ENCODE measurements at regions not wholly inside any gene's neighbourhood (a gene's known extent, or its start where the extent isn't known, plus 50 kb on each side); places are given as distances from the start of the nearest gene placed in this dataset.
"Not testable (repeated sequence)": the region's sequence is repeated elsewhere in the genome, so short reads cannot be mapped to it uniquely, and the experiment has no call there.

DNA sequence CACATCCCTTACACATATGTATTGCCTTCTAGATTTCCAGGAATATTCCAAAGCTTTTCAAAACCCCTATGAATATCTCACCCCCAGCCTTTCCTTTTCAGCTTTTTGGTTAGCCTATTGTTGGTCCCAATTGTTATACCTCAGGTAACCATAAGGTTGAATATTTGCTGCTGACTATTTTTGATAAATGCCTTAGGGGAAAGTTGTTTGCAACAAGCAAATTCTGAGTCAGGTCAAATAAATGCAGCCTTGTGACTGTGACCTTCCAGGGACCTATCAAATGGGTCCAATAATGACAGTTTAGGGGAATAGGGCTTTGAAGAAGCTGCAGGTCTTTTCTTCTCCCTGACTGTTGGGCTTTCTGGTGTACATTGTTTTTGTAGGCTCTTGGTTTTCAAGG, 699.7 kb downstream of the NTRK3 start:
- H3K18ac ChIP-seq (ENCODE audit: low read length): no peak overlapping the region
- H3K4me1 ChIP-seq (ENCODE audit: control insufficient read depth in 2 of 2, insufficient read depth in 1 of 2, low read depth in 1 of 2, low read length in 2 of 2): no peaks in the 10 kb centered on the region
- no peak overlapping the region for H3K4me3 ChIP-seq (ENCODE audit: low read length in 2 of 2)
- H2BK120ac ChIP-seq (ENCODE audit: low read depth, low read length): no peak overlapping the region
- no peaks in the 10 kb centered on the region for H3K9me3 ChIP-seq (replicated peaks in 1 of 2; ENCODE audit: control insufficient read depth in 2 of 2, insufficient read depth in 1 of 2, low read depth in 1 of 2, low read length in 2 of 2)
- no peak for DNase-seq (ENCODE audit: low spot score)
- H3K9ac ChIP-seq (ENCODE audit: low read depth, low read length, poor library complexity): no peak overlapping the region
- H3K79me1 ChIP-seq (ENCODE audit: low read depth, low read length): no peaks in the 10 kb centered on the region
- no peak overlapping the region for H2BK5ac ChIP-seq (ENCODE audit: low read length)
- H3K27ac ChIP-seq (replicated peaks; ENCODE audit: low read length): no peak overlapping the region
- H3K14ac ChIP-seq (ENCODE audit: low read length): no peak overlapping the region
- H2BK15ac ChIP-seq (ENCODE audit: low read length): no peak overlapping the region
- no peak overlapping the region for H2BK12ac ChIP-seq (ENCODE audit: low read length)
- no peak overlapping the region for H2AFZ ChIP-seq (ENCODE audit: low read length)
- no peak overlapping the region for H4K91ac ChIP-seq (ENCODE audit: low read depth, low read length, poor library complexity)
- H3K27me3 ChIP-seq (ENCODE audit: control insufficient read depth in 3 of 3, insufficient read depth in 3 of 3, low read depth in 1 of 3, low read length in 3 of 3): no peaks in the 10 kb centered on the region
- H3K23ac ChIP-seq (ENCODE audit: low read depth, low read length, poor library complexity): no peak overlapping the region
- no peak overlapping the region for H2AK5ac ChIP-seq (ENCODE audit: low read depth, low read length)
- H3K36me3 ChIP-seq (replicated peaks in 1 of 2; ENCODE audit: control insufficient read depth in 2 of 2, insufficient read depth in 2 of 2, low read length in 2 of 2): no peaks in the 10 kb centered on the region
- no peak overlapping the region for H3K4ac ChIP-seq (ENCODE audit: low read length)
- H3K4me2 ChIP-seq (ENCODE audit: insufficient read depth, low read length, poor library complexity, severe bottlenecking): no peak overlapping the region
- no peak overlapping the region for H4K8ac ChIP-seq (ENCODE audit: low read depth, low read length)

- no peak overlapping the region for H2BK12ac ChIP-seq (ENCODE audit: low read length)
- no peak overlapping the region for H3K9ac ChIP-seq (ENCODE audit: low read depth, low read length, poor library complexity)
- no peak overlapping the region for H3K18ac ChIP-seq (ENCODE audit: low read length)
- H3K14ac ChIP-seq (ENCODE audit: low read length): no peak overlapping the region
- no peak overlapping the region for H2BK15ac ChIP-seq (ENCODE audit: low read length)
- no peak overlapping the region for H2BK5ac ChIP-seq (ENCODE audit: low read length)
- H2AFZ ChIP-seq (ENCODE audit: low read length): no peak overlapping the region
- H3K23ac ChIP-seq (ENCODE audit: low read depth, low read length, poor library complexity): no peak overlapping the region
- H2AK5ac ChIP-seq (ENCODE audit: low read depth, low read length): no peak overlapping the region
- no peak overlapping the region for H4K91ac ChIP-seq (ENCODE audit: low read depth, low read length, poor library complexity)
- H3K27me3 ChIP-seq (ENCODE audit: control insufficient read depth in 3 of 3, insufficient read depth in 3 of 3, low read depth in 1 of 3, low read length in 3 of 3): no peaks in the 10 kb centered on the region
- no peaks in the 10 kb centered on the region for H3K36me3 ChIP-seq (replicated peaks in 1 of 2; ENCODE audit: control insufficient read depth in 2 of 2, insufficient read depth in 2 of 2, low read length in 2 of 2)
- H3K4ac ChIP-seq (ENCODE audit: low read length): no peak overlapping the region
- no CpG with 5 or more reads among the region's 6 CpGs for WGBS, 2 donors (ENCODE audit: extremely low coverage in 2 of 2, insufficient read length in 2 of 2, insufficient replicate concordance in 1 of 2)
- H2BK120ac ChIP-seq (ENCODE audit: low read depth, low read length): no peak overlapping the region
- no peak overlapping the region for H3K4me3 ChIP-seq (ENCODE audit: low read length in 2 of 2)
- H3K9me3 ChIP-seq (replicated peaks in 1 of 2; ENCODE audit: control insufficient read depth in 2 of 2, insufficient read depth in 1 of 2, low read depth in 1 of 2, low read length in 2 of 2): no peaks in the 10 kb centered on the region
- H3K4me2 ChIP-seq (ENCODE audit: insufficient read depth, low read length, poor library complexity, severe bottlenecking): no peak overlapping the region
- H4K8ac ChIP-seq (ENCODE audit: low read depth, low read length): no peak overlapping the region
- H3K79me1 ChIP-seq (ENCODE audit: low read depth, low read length): no peaks in the 10 kb centered on the region
- DNase-seq (ENCODE audit: low spot score): no peak
- H3K27ac ChIP-seq (replicated peaks; ENCODE audit: low read length): no peak overlapping the region
- H3K4me1 ChIP-seq (ENCODE audit: control insufficient read depth in 2 of 2, insufficient read depth in 1 of 2, low read depth in 1 of 2, low read length in 2 of 2): no peaks in the 10 kb centered on the region
Measured at GRCh38 chr15:87549860-87550259, 706.7 kb downstream of the NTRK3 start.

GRCh38 chr15:87549296-87549695, 707.2 kb downstream of the NTRK3 start:
- no peak overlapping the region for H4K91ac ChIP-seq (ENCODE audit: low read depth, low read length, poor library complexity)
- no peak overlapping the region for H4K8ac ChIP-seq (ENCODE audit: low read depth, low read length)
- H3K4me1 ChIP-seq (ENCODE audit: control insufficient read depth in 2 of 2, insufficient read depth in 1 of 2, low read depth in 1 of 2, low read length in 2 of 2): no peaks in the 10 kb centered on the region
- H2BK15ac ChIP-seq (ENCODE audit: low read length): no peak overlapping the region
- no peak overlapping the region for H2BK5ac ChIP-seq (ENCODE audit: low read length)
- no peak overlapping the region for H3K18ac ChIP-seq (ENCODE audit: low read length)
- H3K4me3 ChIP-seq (ENCODE audit: low read length in 2 of 2): no peak overlapping the region
- H3K23ac ChIP-seq (ENCODE audit: low read depth, low read length, poor library complexity): no peak overlapping the region
- no peaks in the 10 kb centered on the region for H3K9me3 ChIP-seq (replicated peaks in 1 of 2; ENCODE audit: control insufficient read depth in 2 of 2, insufficient read depth in 1 of 2, low read depth in 1 of 2, low read length in 2 of 2)
- no peak overlapping the region for H3K27ac ChIP-seq (replicated peaks; ENCODE audit: low read length)
- no peak overlapping the region for H2BK120ac ChIP-seq (ENCODE audit: low read depth, low read length)
- no peaks in the 10 kb centered on the region for H3K36me3 ChIP-seq (replicated peaks in 1 of 2; ENCODE audit: control insufficient read depth in 2 of 2, insufficient read depth in 2 of 2, low read length in 2 of 2)
- H2AK5ac ChIP-seq (ENCODE audit: low read depth, low read length): no peak overlapping the region
- no peak overlapping the region for H3K9ac ChIP-seq (ENCODE audit: low read depth, low read length, poor library complexity)
- no peak overlapping the region for H3K4me2 ChIP-seq (ENCODE audit: insufficient read depth, low read length, poor library complexity, severe bottlenecking)
- H3K79me1 ChIP-seq (ENCODE audit: low read depth, low read length): no peaks in the 10 kb centered on the region
- H3K4ac ChIP-seq (ENCODE audit: low read length): no peak overlapping the region
- no peaks in the 10 kb centered on the region for H3K27me3 ChIP-seq (ENCODE audit: control insufficient read depth in 3 of 3, insufficient read depth in 3 of 3, low read depth in 1 of 3, low read length in 3 of 3)
- H3K14ac ChIP-seq (ENCODE audit: low read length): no peak overlapping the region
- H2AFZ ChIP-seq (ENCODE audit: low read length): no peak overlapping the region
- H2BK12ac ChIP-seq (ENCODE audit: low read length): no peak overlapping the region
- DNase-seq (ENCODE audit: low spot score): no peak

- WGBS, 2 donors (ENCODE audit: extremely low coverage in 2 of 2, insufficient read length in 2 of 2, insufficient replicate concordance in 1 of 2): no CpG with 5 or more reads among the region's 14 CpGs
- not testable (repeated sequence) for H3K4ac ChIP-seq (ENCODE audit: low read length); H2AK5ac ChIP-seq (ENCODE audit: low read depth, low read length)
Measured at GRCh38 chr15:87548590-87548989, 707.9 kb downstream of the NTRK3 start.

More at GRCh38 chr15:87548590-87548989, 707.9 kb downstream of the NTRK3 start:
- not testable (repeated sequence) for H3K9me3 ChIP-seq (replicated peaks in 1 of 2; ENCODE audit: control insufficient read depth in 2 of 2, insufficient read depth in 1 of 2, low read depth in 1 of 2, low read length in 2 of 2); H4K8ac ChIP-seq (ENCODE audit: low read depth, low read length); H2BK12ac ChIP-seq (ENCODE audit: low read length); H2BK120ac ChIP-seq (ENCODE audit: low read depth, low read length); H3K14ac ChIP-seq (ENCODE audit: low read length); H2BK15ac ChIP-seq (ENCODE audit: low read length); DNase-seq (ENCODE audit: low spot score); H3K18ac ChIP-seq (ENCODE audit: low read length); H3K4me3 ChIP-seq (ENCODE audit: low read length in 2 of 2); H4K91ac ChIP-seq (ENCODE audit: low read depth, low read length, poor library complexity); H3K23ac ChIP-seq (ENCODE audit: low read depth, low read length, poor library complexity); H2AFZ ChIP-seq (ENCODE audit: low read length); H3K4me1 ChIP-seq (ENCODE audit: control insufficient read depth in 2 of 2, insufficient read depth in 1 of 2, low read depth in 1 of 2, low read length in 2 of 2); H2BK5ac ChIP-seq (ENCODE audit: low read length); H3K4me2 ChIP-seq (ENCODE audit: insufficient read depth, low read length, poor library complexity, severe bottlenecking); H3K27me3 ChIP-seq (ENCODE audit: control insufficient read depth in 3 of 3, insufficient read depth in 3 of 3, low read depth in 1 of 3, low read length in 3 of 3); H3K9ac ChIP-seq (ENCODE audit: low read depth, low read length, poor library complexity); H3K79me1 ChIP-seq (ENCODE audit: low read depth, low read length); H3K27ac ChIP-seq (replicated peaks; ENCODE audit: low read length); H3K36me3 ChIP-seq (replicated peaks in 1 of 2; ENCODE audit: control insufficient read depth in 2 of 2, insufficient read depth in 2 of 2, low read length in 2 of 2)

Data from neuronal stem cell (in vitro differentiated cells).